PC-9 (cell line): ENCODE measurements at regions not wholly inside any gene's neighbourhood (a gene's known extent, or its start where the extent isn't known, plus 50 kb on each side); places are given as distances from the start of the nearest gene placed in this dataset.
"Not testable (repeated sequence)": the region's sequence is repeated elsewhere in the genome, so short reads cannot be mapped to it uniquely, and the experiment has no call there.

Experiments
- BruUV-seq: library from RNA; stranded (reverse); fragments of 400-500 nt; replicated peaks from 2 replicates; lab custom pipeline; 2021; lab: Mats Ljungman, UMichigan
- CTCF ChIA-PET: fragments of 300-600 bp; sonication (Branson Sonifier 250); formaldehyde crosslinking; loops from one replicate; lab custom pipeline; 2022; ENCODE audit warnings: antibody characterized with exemption; lab: Charles Lee
- POLR2A ChIA-PET: fragments of 300-600 bp; sonication (Branson Sonifier 250); formaldehyde crosslinking; loops from one replicate; lab custom pipeline; 2022; ENCODE audit warnings: antibody characterized with exemption; ENCODE audit not compliant: unreplicated experiment; lab: Charles Lee
- DNase-seq, 2 experiments: peaks; one replicate each; pipeline versions ENCODE4 v3.0.0 to v3.0.0-alpha.2; 2015 to 2022; ENCODE audit warnings: mixed read lengths in 1 of 2
- H2AFZ ChIP-seq: fragments of 200-600 bp; sonication (generic); 2 replicates; pipeline ENCODE4 v1.8.1; 2017; ENCODE audit warnings: antibody characterized with exemption
- H3F3A ChIP-seq: fragments of 200-600 bp; sonication (generic); 2 replicates; pipeline ENCODE4 v1.8.1; 2017; ENCODE audit warnings: antibody characterized with exemption, mild to moderate bottlenecking, low read depth; ENCODE audit not compliant: insufficient read depth
- H3K27ac ChIP-seq: fragments of 200-600 bp; sonication (generic); 2 replicates; pipeline ENCODE4 v1.6.1; 2016; ENCODE audit warnings: mixed run types
- H3K27me3 ChIP-seq: fragments of 200-600 bp; sonication (generic); 2 replicates; pipeline ENCODE4 v1.6.1; 2016; ENCODE audit warnings: low read depth, mixed run types; ENCODE audit not compliant: insufficient read depth
- H3K36me3 ChIP-seq: fragments of 200-600 bp; sonication (generic); 2 replicates; pipeline ENCODE4 v1.6.1; 2016; ENCODE audit warnings: low read depth, mixed run types
- H3K4me1 ChIP-seq: fragments of 200-600 bp; sonication (generic); replicated peaks from 2 replicates; pipeline ENCODE4 v1.6.1; 2016; ENCODE audit warnings: mixed run types; ENCODE audit not compliant: insufficient read depth
- H3K4me2 ChIP-seq: fragments of 200-600 bp; sonication (generic); 2 replicates; pipeline ENCODE4 v1.6.1; 2017; ENCODE audit warnings: mixed run types
- H3K4me3 ChIP-seq: fragments of 200-600 bp; sonication (generic); 2 replicates; pipeline ENCODE4 v1.6.1; 2016; ENCODE audit warnings: mixed run types
- H3K79me2 ChIP-seq: fragments of 200-600 bp; sonication (generic); 2 replicates; pipeline ENCODE4 v1.6.1; 2017; ENCODE audit warnings: low read depth, mixed run types
- H3K9me2 ChIP-seq: fragments of 200-600 bp; sonication (generic); 2 replicates; pipeline ENCODE4 v1.8.1; 2017; ENCODE audit warnings: mild to moderate bottlenecking; ENCODE audit not compliant: insufficient read depth
- H3K9me3 ChIP-seq: fragments of 200-600 bp; sonication (generic); 2 replicates; pipeline ENCODE4 v1.8.1; 2016; ENCODE audit warnings: low read depth; ENCODE audit not compliant: insufficient read depth
- H4K20me1 ChIP-seq: fragments of 200-600 bp; sonication (generic); 2 replicates; pipeline ENCODE4 v1.8.1; 2017; ENCODE audit not compliant: insufficient read depth
- CTCF ChIP-seq: fragments of 200-600 bp; sonication (generic); conservative IDR thresholded peaks from 2 replicates; pipeline ENCODE4 v1.6.1; 2017; ENCODE audit warnings: mixed run types, antibody characterized with exemption, mild to moderate bottlenecking, moderate library complexity
- EZH2 ChIP-seq: fragments of 200-600 bp; sonication (generic); IDR thresholded peaks from 2 replicates; pipeline ENCODE4 v1.8.0; 2017; ENCODE audit warnings: antibody characterized with exemption, low read depth
- intact Hi-C: fragments of 100-400 bp; cut with micrococcal nuclease; formaldehyde crosslinking; loops from one replicate; pipeline ENCODE4 v1.10.0; 2022; ENCODE audit not compliant: unreplicated experiment

- POLR2A ChIA-PET, result no interaction called here
- TF ChIP-seq EZH2 (no peak), CTCF (no peak)
- H3K9me3 ChIP-seq, result no peaks in the 10 kb centered on the region
- H3F3A ChIP-seq, result no peaks in the 10 kb centered on the region
- CTCF ChIA-PET, result no interaction called here
- no peak overlapping the region for H3K4me2 ChIP-seq
- H3K27me3 ChIP-seq, result peaks cover 24% of the 10 kb centered on the region
- DNase-seq, result peak; percentile 7 to 49
- H4K20me1 ChIP-seq, result no peaks in the 10 kb centered on the region
- no peak overlapping the region for H3K4me3 ChIP-seq
- intact Hi-C loops, result no loop called here
- BruUV-seq, result no TSS peak
- H3K36me3 ChIP-seq, result no peaks in the 10 kb centered on the region
- H3K9me2 ChIP-seq, result no peaks in the 10 kb centered on the region
- H3K79me2 ChIP-seq, result no peaks in the 10 kb centered on the region
- no peak overlapping the region for H2AFZ ChIP-seq
- no peaks in the 10 kb centered on the region for H3K4me1 ChIP-seq
- H3K27ac ChIP-seq, result no peak overlapping the region
Measured at GRCh38 chr2:94762600-94762999, 108.6 kb upstream of the TEKT4 start.

- no TSS peak for BruUV-seq
- H3F3A ChIP-seq, result no peaks in the 10 kb centered on the region
- no peaks in the 10 kb centered on the region for H3K36me3 ChIP-seq
- TF ChIP-seq CTCF, result no peak
- TF ChIP-seq EZH2, result no peak
- H2AFZ ChIP-seq, result no peak overlapping the region
- no peak for DNase-seq
- POLR2A ChIA-PET, result no interaction called here
- CTCF ChIA-PET, result no interaction called here
- peaks cover 23% of the 10 kb centered on the region for H3K27me3 ChIP-seq
- H4K20me1 ChIP-seq, result no peaks in the 10 kb centered on the region
- H3K27ac ChIP-seq, result no peak overlapping the region
- H3K9me3 ChIP-seq, result no peaks in the 10 kb centered on the region
- no peaks in the 10 kb centered on the region for H3K79me2 ChIP-seq
- H3K4me3 ChIP-seq, result no peak overlapping the region
- H3K4me2 ChIP-seq, result no peak overlapping the region
- H3K9me2 ChIP-seq, result no peaks in the 10 kb centered on the region
- intact Hi-C loops, result no loop called here
- H3K4me1 ChIP-seq, result no peaks in the 10 kb centered on the region
Measured at GRCh38 chr2:94763318-94763717, 107.9 kb upstream of the TEKT4 start.

- H3F3A ChIP-seq, BruUV-seq, H3K36me3 ChIP-seq, H3K4me2 ChIP-seq, POLR2A ChIA-PET, H3K79me2 ChIP-seq, H3K4me1 ChIP-seq, H2AFZ ChIP-seq, H3K9me2 ChIP-seq, H4K20me1 ChIP-seq, H3K27ac ChIP-seq, intact Hi-C loops, H3K9me3 ChIP-seq, DNase-seq, H3K4me3 ChIP-seq, CTCF ChIA-PET: not testable (repeated sequence)
- H3K27me3 ChIP-seq, result peaks cover 23% of the 10 kb centered on the region
Measured at GRCh38 chr2:94764331-94764730, 106.9 kb upstream of the TEKT4 start.

GRCh38 chr2:94767336-94767735, 103.9 kb upstream of the TEKT4 start:
- no peak overlapping the region for H3K27ac ChIP-seq
- H3K4me1 ChIP-seq, result no peaks in the 10 kb centered on the region
- no peaks in the 10 kb centered on the region for H3K79me2 ChIP-seq
- DNase-seq, result no peak
- H3K27me3 ChIP-seq, result peaks cover 30% of the 10 kb centered on the region
- H3K9me2 ChIP-seq, result no peaks in the 10 kb centered on the region
- BruUV-seq, result no TSS peak
- H2AFZ ChIP-seq, result no peak overlapping the region
- TF ChIP-seq CTCF, result no peak
- no peak for TF ChIP-seq EZH2
- no peaks in the 10 kb centered on the region for H3K9me3 ChIP-seq
- ChIA-PET CTCF (no interaction called here), POLR2A (no interaction called here)
- H3K36me3 ChIP-seq, result no peaks in the 10 kb centered on the region
- no peak overlapping the region for H3K4me3 ChIP-seq
- no peak overlapping the region for H3K4me2 ChIP-seq
- H3F3A ChIP-seq, result no peaks in the 10 kb centered on the region
- intact Hi-C loops, result no loop called here
- H4K20me1 ChIP-seq, result no peaks in the 10 kb centered on the region
